PC-3 (cell line): ENCODE measurements at regions not wholly inside any gene's neighbourhood (a gene's known extent, or its start where the extent isn't known, plus 50 kb on each side); places are given as distances from the start of the nearest gene placed in this dataset.

ENCODE experiments used
- ATAC-seq: fragments of 200-7000 bp; cut with Tn5 transposase; 2 replicates; pipeline ENCODE4 v1.9.1; 2020; ENCODE audit warnings: mild to moderate bottlenecking, moderate library complexity
- BruUV-seq: library from RNA; stranded (reverse); fragments of 400-500 nt; replicated peaks from 2 replicates; lab custom pipeline; 2021; lab: Mats Ljungman, UMichigan
- CTCF ChIA-PET: fragments of 300-600 bp; sonication (Branson Sonifier 250); formaldehyde crosslinking; loops from one replicate; lab custom pipeline; 2022; ENCODE audit warnings: antibody characterized with exemption; lab: Charles Lee
- POLR2A ChIA-PET: fragments of 300-600 bp; sonication (Branson Sonifier 250); formaldehyde crosslinking; loops from one replicate; lab custom pipeline; 2022; ENCODE audit warnings: antibody characterized with exemption; ENCODE audit not compliant: unreplicated experiment; lab: Charles Lee
- DNase-seq: peaks from one replicate; pipeline ENCODE4 v3.0.0-alpha.2; 2015
- H2AFZ ChIP-seq: fragments of 300-600 bp; sonication (generic); 2 replicates; pipeline ENCODE4 v1.6.0; 2016; ENCODE audit warnings: antibody characterized with exemption, low read length
- H3F3A ChIP-seq: fragments of 300-600 bp; sonication (generic); one replicate; pipeline ENCODE4 v1.6.0; 2017; ENCODE audit warnings: antibody characterized with exemption, low read length, control low read depth, mild to moderate bottlenecking; ENCODE audit not compliant: unreplicated experiment
- H3K27ac ChIP-seq: fragments of 300-600 bp; sonication (generic); 2 replicates; pipeline ENCODE4 v1.5.1; 2016; ENCODE audit warnings: mild to moderate bottlenecking, low read length
- H3K27me3 ChIP-seq: fragments of 300-600 bp; sonication (generic); 2 replicates; pipeline ENCODE4 v1.6.1; 2016; ENCODE audit warnings: low read length, mixed read lengths
- H3K36me3 ChIP-seq: fragments of 300-600 bp; sonication (generic); 2 replicates; pipeline ENCODE4 v1.6.1; 2016; ENCODE audit warnings: low read depth, mixed run types, low read length, mixed read lengths
- H3K4me1 ChIP-seq: fragments of 300-600 bp; sonication (generic); 2 replicates; pipeline ENCODE4 v1.5.1; 2016; ENCODE audit warnings: low read length; ENCODE audit not compliant: insufficient read depth
- H3K4me2 ChIP-seq: fragments of 300-600 bp; sonication (generic); 2 replicates; pipeline ENCODE4 v1.6.0; 2016; ENCODE audit warnings: low read length
- H3K4me3 ChIP-seq: fragments of 300-600 bp; sonication (generic); 2 replicates; pipeline ENCODE4 v1.5.1; 2016; ENCODE audit warnings: mild to moderate bottlenecking, low read length, mixed read lengths
- H3K79me2 ChIP-seq: fragments of 300-600 bp; sonication (generic); 2 replicates; pipeline ENCODE4 v1.6.1; 2017; ENCODE audit warnings: low read length, mixed read lengths
- H3K9ac ChIP-seq: fragments of 300-600 bp; sonication (generic); 2 replicates; pipeline ENCODE4 v1.6.0; 2016; ENCODE audit warnings: mild to moderate bottlenecking, low read length
- H3K9me2 ChIP-seq: fragments of 300-600 bp; sonication (generic); replicated peaks from 2 replicates; pipeline ENCODE4 v1.6.1; 2016; ENCODE audit warnings: mixed run types, low read length, mixed read lengths
- H3K9me3 ChIP-seq: fragments of 300-600 bp; sonication (generic); 2 replicates; pipeline ENCODE4 v1.6.1; 2016; ENCODE audit warnings: low read length, mixed read lengths
- H4K20me1 ChIP-seq: fragments of 300-600 bp; sonication (generic); 2 replicates; pipeline ENCODE4 v1.6.1; 2016; ENCODE audit warnings: low read length, mixed read lengths
- EZH2 ChIP-seq: fragments of 300-600 bp; sonication (generic); IDR thresholded peaks from one replicate; pipeline ENCODE4 v1.6.1; 2017; ENCODE audit warnings: antibody characterized with exemption, mild to moderate bottlenecking, low read length; ENCODE audit not compliant: unreplicated experiment
- EZH2phosphoT487 ChIP-seq: fragments of 300-600 bp; sonication (generic); IDR thresholded peaks from 2 replicates; pipeline ENCODE4 v1.6.1; 2018; ENCODE audit warnings: mild to moderate bottlenecking, antibody characterized with exemption, low read length, borderline replicate concordance
- intact Hi-C: fragments of 100-400 bp; cut with micrococcal nuclease; formaldehyde crosslinking; loops from 2 replicates; pipeline ENCODE4 v1.9.0; 2023
- TF ChIP-seq, protein P1 (sequence below): fragments of 300-600 bp; sonication (generic); conservative IDR thresholded peaks from 2 replicates; pipeline ENCODE4 v1.5.1; 2017; ENCODE audit warnings: antibody characterized with exemption, low read depth, mild to moderate bottlenecking, low read length

DNA sequence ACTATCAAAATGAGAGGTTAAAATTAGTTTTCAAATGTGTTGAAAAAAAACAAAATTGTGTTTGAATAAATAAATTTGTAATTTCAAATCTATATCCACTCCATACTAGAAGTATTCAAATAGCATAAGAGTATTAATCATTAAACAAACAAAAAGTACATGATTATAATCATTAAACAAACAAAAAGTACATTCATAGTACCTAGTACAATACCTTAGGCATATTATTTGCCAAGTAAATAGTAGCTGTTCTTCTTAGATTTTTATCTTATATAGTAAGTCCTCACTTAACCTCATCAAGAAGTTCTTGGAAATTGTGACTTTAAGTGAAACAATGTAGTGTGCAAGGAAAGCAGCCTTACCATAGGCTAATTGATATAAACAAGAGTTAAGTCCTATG, 349.3 kb upstream of the VWC2 start:
- peak overlapping the region; percentile 62 for H3K4me2 ChIP-seq
- H3K27me3 ChIP-seq: no peaks in the 10 kb centered on the region
- no peaks in the 10 kb centered on the region for H3K9me3 ChIP-seq
- H3F3A ChIP-seq: no peaks in the 10 kb centered on the region
- H3K79me2 ChIP-seq: no peaks in the 10 kb centered on the region
- intact Hi-C loops: loop anchor here (1.0 kb wide), 1 partner anchor 26 kb away; no protein-coding TSS in a partner anchor
- POLR2A ChIA-PET: interaction anchor here (0.6 kb wide), 1 partner anchor 59 kb away, joined by 4 read pairs; no protein-coding TSS in a partner anchor
- peaks cover 47% of the 10 kb centered on the region for H3K4me1 ChIP-seq
- peak overlapping the region; percentile 44; the same call in 1 of the 2 replicates for H3K9ac ChIP-seq
- peak; percentile 66 for DNase-seq
- no peaks in the 10 kb centered on the region for H3K36me3 ChIP-seq
- BruUV-seq: no TSS peak
- TF ChIP-seq, protein P1, sequence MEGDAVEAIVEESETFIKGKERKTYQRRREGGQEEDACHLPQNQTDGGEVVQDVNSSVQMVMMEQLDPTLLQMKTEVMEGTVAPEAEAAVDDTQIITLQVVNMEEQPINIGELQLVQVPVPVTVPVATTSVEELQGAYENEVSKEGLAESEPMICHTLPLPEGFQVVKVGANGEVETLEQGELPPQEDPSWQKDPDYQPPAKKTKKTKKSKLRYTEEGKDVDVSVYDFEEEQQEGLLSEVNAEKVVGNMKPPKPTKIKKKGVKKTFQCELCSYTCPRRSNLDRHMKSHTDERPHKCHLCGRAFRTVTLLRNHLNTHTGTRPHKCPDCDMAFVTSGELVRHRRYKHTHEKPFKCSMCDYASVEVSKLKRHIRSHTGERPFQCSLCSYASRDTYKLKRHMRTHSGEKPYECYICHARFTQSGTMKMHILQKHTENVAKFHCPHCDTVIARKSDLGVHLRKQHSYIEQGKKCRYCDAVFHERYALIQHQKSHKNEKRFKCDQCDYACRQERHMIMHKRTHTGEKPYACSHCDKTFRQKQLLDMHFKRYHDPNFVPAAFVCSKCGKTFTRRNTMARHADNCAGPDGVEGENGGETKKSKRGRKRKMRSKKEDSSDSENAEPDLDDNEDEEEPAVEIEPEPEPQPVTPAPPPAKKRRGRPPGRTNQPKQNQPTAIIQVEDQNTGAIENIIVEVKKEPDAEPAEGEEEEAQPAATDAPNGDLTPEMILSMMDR: no peak
- TF ChIP-seq EZH2phosphoT487 (no peak), EZH2 (no peak)
- H4K20me1 ChIP-seq: no peaks in the 10 kb centered on the region
- peak overlapping the region; percentile 92 for H3K27ac ChIP-seq
- ATAC-seq: peak; percentile 82
- H3K4me3 ChIP-seq: no peak overlapping the region
- no peaks in the 10 kb centered on the region for H3K9me2 ChIP-seq
- no peak overlapping the region for H2AFZ ChIP-seq
- CTCF ChIA-PET: no interaction called here

DNA sequence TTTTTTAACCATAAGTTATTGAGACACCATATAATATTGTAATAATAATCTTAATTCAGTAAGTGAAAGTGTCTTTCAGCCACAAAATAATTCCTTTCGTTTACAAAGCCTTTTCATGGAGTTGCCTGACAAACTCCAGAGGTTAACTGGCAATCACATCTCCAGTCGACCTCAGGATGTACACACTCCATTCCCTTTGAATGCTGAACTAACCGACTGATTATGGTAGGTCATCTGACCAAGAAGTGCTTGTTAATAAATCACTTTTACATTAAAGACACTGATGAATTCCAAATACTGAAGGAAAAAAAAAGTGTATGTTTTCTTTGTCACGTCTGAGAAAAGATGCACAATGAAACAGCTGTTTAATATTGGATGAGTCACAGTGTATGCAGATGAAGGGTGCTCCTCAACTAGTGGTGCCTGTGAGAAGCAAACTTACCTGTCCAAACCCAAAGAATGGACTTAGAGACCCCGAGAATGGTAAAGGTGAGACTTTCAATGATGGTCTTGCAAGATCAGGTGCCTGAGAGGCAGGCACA, 348.1 kb upstream of the VWC2 start:
- ChIA-PET CTCF (no interaction called here), POLR2A (interaction anchor here (0.6 kb wide), 1 partner anchor 234 kb away, joined by 3 read pairs; no protein-coding TSS in a partner anchor)
- H3K27me3 ChIP-seq: no peaks in the 10 kb centered on the region
- no peak overlapping the region for H2AFZ ChIP-seq
- H3K27ac ChIP-seq: peak overlapping the region; percentile 92
- H3K79me2 ChIP-seq: no peaks in the 10 kb centered on the region
- H3K36me3 ChIP-seq: no peaks in the 10 kb centered on the region
- no TSS peak for BruUV-seq
- peak; percentile 39 for ATAC-seq
- H3K9me3 ChIP-seq: no peaks in the 10 kb centered on the region
- peak overlapping the region; percentile 62 for H3K4me2 ChIP-seq
- H3K9ac ChIP-seq: no peak overlapping the region; the same call in 1 of the 2 replicates
- H3K9me2 ChIP-seq: no peaks in the 10 kb centered on the region
- no peak overlapping the region for H3K4me3 ChIP-seq
- TF ChIP-seq, protein P1: no peak
- TF ChIP-seq EZH2phosphoT487 (no peak), EZH2 (no peak)
- H3F3A ChIP-seq: no peaks in the 10 kb centered on the region
- intact Hi-C loops: loop anchor here (5.0 kb wide), 1 partner anchor 1253 kb away; the partner anchor contains the start of gene ABCA13
- DNase-seq: peak; percentile 46
- H4K20me1 ChIP-seq: no peaks in the 10 kb centered on the region
- H3K4me1 ChIP-seq: peaks cover 44% of the 10 kb centered on the region

- POLR2A ChIA-PET: no interaction called here
- CTCF ChIA-PET: no interaction called here
- no peaks in the 10 kb centered on the region for H4K20me1 ChIP-seq
- no peaks in the 10 kb centered on the region for H3K27me3 ChIP-seq
- DNase-seq (no peak), ATAC-seq (no peak)
- no peak overlapping the region for H3K27ac ChIP-seq
- H3K4me1 ChIP-seq: peaks cover 10% of the 10 kb centered on the region; the same call in 1 of the 2 replicates
- no peak overlapping the region for H3K9ac ChIP-seq
- BruUV-seq: no TSS peak
- H3K9me3 ChIP-seq: no peaks in the 10 kb centered on the region
- H2AFZ ChIP-seq: no peak overlapping the region
- no peaks in the 10 kb centered on the region for H3K79me2 ChIP-seq
- intact Hi-C loops: no loop called here
- H3K4me2 ChIP-seq: no peak overlapping the region
- no peaks in the 10 kb centered on the region for H3K9me2 ChIP-seq
- TF ChIP-seq, protein P1: no peak
- TF ChIP-seq EZH2: no peak
- no peak for TF ChIP-seq EZH2phosphoT487
- H3F3A ChIP-seq: no peaks in the 10 kb centered on the region
- H3K36me3 ChIP-seq: no peaks in the 10 kb centered on the region
- no peak overlapping the region for H3K4me3 ChIP-seq
These were observed 341.2 kb upstream of the VWC2 start for GRCh38 chr7:49432254-49432653.
